K562 (cell line): ENCODE measurements at regions not wholly inside any gene's neighbourhood (a gene's known extent, or its start where the extent isn't known, plus 50 kb on each side); places are given as distances from the start of the nearest gene placed in this dataset.

Experiments used
- FOXJ3 ChIP-seq: sonication (generic); formaldehyde crosslinking; IDR thresholded peaks from 2 replicates; pipeline ENCODE4 v1.4.0; 2020; ENCODE audit warnings: mild to moderate bottlenecking, missing genetic modification reagents
- IRF9 ChIP-seq: fragments of 450-650 bp; IDR thresholded peaks from 2 replicates; pipeline ENCODE4 v1.6.1; 2016; ENCODE audit warnings: missing biosample characterization, missing genetic modification characterization
- MLX ChIP-seq, 2 experiments: fragments of 450-650 bp in 1 of 2; sonication (generic) in 1 of 2; formaldehyde crosslinking; conservative IDR thresholded peaks; 2 replicates each; pipeline versions ENCODE4 v1.4.0 to v1.8.1; 2020 to 2022; ENCODE audit warnings: mild to moderate bottlenecking in 1 of 2, missing genetic modification reagents in 1 of 2
- POLR2A ChIP-seq: fragments of 450-650 bp; conservative IDR thresholded peaks from 2 replicates; pipeline ENCODE4 v1.6.1; 2016
- SIX5 ChIP-seq, 2 experiments: IDR thresholded peaks; 2 replicates each; pipeline ENCODE4 v1.6.1; 2011; ENCODE audit warnings: low read length in 2 of 2, borderline replicate concordance in 1 of 2, low read depth in 1 of 2, mild to moderate bottlenecking in 1 of 2, moderate library complexity in 1 of 2; ENCODE audit not compliant: insufficient read depth in 1 of 2
- SMARCE1 ChIP-seq: fragments of 450-650 bp; IDR thresholded peaks from 2 replicates; pipeline ENCODE4 v1.7.1; 2016; ENCODE audit warnings: mild to moderate bottlenecking
- TF ChIP-seq, protein P1 (sequence below), 3 experiments: IDR thresholded peaks in 2 of 3; conservative IDR thresholded peaks in 1 of 3; 2 replicates each; pipeline ENCODE4 v1.5.1; 2011 to 2012; ENCODE audit warnings: low read length in 3 of 3, mild to moderate bottlenecking in 3 of 3, control low read depth in 2 of 3, improper control_type of control experiment in 1 of 3, inconsistent platforms in 1 of 3, low read depth in 1 of 3, mixed read lengths in 1 of 3, moderate library complexity in 1 of 3; ENCODE audit not compliant: insufficient read depth in 2 of 3

DNA sequence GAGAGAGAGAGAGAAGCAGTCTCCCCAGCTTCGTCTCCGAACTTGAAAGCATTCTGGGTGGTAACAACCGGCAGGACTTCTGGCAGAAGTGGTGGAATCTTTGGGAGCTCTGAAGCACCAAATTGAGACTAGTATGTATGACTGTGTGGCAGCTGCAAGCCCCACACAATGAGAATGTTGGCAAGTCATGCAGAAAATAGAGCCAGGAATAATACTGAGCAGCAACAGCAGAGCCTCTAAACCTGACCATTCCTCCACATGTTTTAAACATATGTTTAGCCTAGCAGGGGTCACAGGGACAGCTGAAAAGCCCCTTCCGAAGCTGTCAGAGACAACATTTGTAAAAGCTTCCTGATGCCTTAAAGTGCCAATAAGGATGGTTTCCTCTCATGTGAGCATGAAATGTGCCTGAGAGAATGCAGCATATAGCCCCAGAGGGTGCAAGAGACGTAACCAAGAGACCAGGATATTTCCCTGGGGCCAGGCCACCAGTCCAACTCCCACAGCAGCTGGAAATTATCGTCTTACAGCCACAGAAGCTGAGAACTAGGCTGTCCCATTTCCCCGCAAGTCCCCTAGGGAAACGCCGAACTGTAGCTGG lies 178.6 kb upstream of the CCDC54 start:
- TF ChIP-seq, protein P1, sequence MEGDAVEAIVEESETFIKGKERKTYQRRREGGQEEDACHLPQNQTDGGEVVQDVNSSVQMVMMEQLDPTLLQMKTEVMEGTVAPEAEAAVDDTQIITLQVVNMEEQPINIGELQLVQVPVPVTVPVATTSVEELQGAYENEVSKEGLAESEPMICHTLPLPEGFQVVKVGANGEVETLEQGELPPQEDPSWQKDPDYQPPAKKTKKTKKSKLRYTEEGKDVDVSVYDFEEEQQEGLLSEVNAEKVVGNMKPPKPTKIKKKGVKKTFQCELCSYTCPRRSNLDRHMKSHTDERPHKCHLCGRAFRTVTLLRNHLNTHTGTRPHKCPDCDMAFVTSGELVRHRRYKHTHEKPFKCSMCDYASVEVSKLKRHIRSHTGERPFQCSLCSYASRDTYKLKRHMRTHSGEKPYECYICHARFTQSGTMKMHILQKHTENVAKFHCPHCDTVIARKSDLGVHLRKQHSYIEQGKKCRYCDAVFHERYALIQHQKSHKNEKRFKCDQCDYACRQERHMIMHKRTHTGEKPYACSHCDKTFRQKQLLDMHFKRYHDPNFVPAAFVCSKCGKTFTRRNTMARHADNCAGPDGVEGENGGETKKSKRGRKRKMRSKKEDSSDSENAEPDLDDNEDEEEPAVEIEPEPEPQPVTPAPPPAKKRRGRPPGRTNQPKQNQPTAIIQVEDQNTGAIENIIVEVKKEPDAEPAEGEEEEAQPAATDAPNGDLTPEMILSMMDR (IDR thresholded peaks at IDR 0.05 in 2 of 3, conservative IDR thresholded peaks at IDR 0.05 in 1 of 3; ENCODE audit: insufficient read depth in 2 of 3, low read depth in 1 of 3, low read length in 3 of 3): no peak
- TF ChIP-seq FOXJ3 (CRISPR knock-in tag) (no peak), SMARCE1 (no peak), IRF9 (no peak), MLX (CRISPR knock-in tag; conservative IDR thresholded peaks at IDR 0.05) (no peak), SIX5 (IDR thresholded peaks at IDR 0.05; ENCODE audit: borderline replicate concordance in 1 of 2, insufficient read depth in 1 of 2, low read depth in 1 of 2, low read length in 2 of 2) (no peak), POLR2A (no peak)
